PFSK-1 (cell line): ENCODE measurements at regions not wholly inside any gene's neighbourhood (a gene's known extent, or its start where the extent isn't known, plus 50 kb on each side); places are given as distances from the start of the nearest gene placed in this dataset.

ENCODE experiments used
- FOXP2 ChIP-seq: optimal IDR thresholded peaks from 2 replicates; pipeline ENCODE3; 2011; ENCODE audit warnings: borderline replicate concordance, control low read depth, inconsistent platforms; ENCODE audit not compliant: insufficient read depth; ENCODE audit errors: extremely low read length, extremely low read depth
- POLR2AphosphoS5 ChIP-seq: IDR thresholded peaks from 2 replicates; pipeline ENCODE4 v1.6.1; 2012; ENCODE audit warnings: low read depth, mild to moderate bottlenecking, control low read depth, low read length, moderate library complexity
- SIN3A ChIP-seq: IDR thresholded peaks from 2 replicates; pipeline ENCODE4 v1.6.1; 2012; ENCODE audit warnings: mild to moderate bottlenecking, low read length, moderate library complexity, borderline replicate concordance; ENCODE audit not compliant: insufficient read depth
- TAF1 ChIP-seq: IDR thresholded peaks from 2 replicates; pipeline ENCODE4 v1.6.1; 2012; ENCODE audit warnings: low read length, control low read depth, borderline replicate concordance; ENCODE audit not compliant: insufficient read depth

- TF ChIP-seq FOXP2 (no peak), TAF1 (no peak), SIN3A (no peak), POLR2AphosphoS5 (no peak)
These were observed 57.6 kb upstream of the B3GAT1 start for GRCh38 chr11:134469627-134470026.
